Activated B cell treated with CpG ODN at 0.5 μM for 24 hours (primary cell): ENCODE measurements at regions not wholly inside any gene's neighbourhood (a gene's known extent, or its start where the extent isn't known, plus 50 kb on each side); places are given as distances from the start of the nearest gene placed in this dataset.

ENCODE experiments used
- ATAC-seq: fragments of 200-7000 bp; cut with Tn5 transposase; one replicate; pipeline ENCODE4 v1.10.0; 2021; ENCODE audit warnings: low read depth, mild to moderate bottlenecking, moderate library complexity
- CTCF ChIA-PET: fragments of 350-600 bp; sonication (Branson Sonifier 250); formaldehyde crosslinking; loops from one replicate; lab custom pipeline; 2021; ENCODE audit warnings: antibody characterized with exemption; lab: Charles Lee
- POLR2A ChIA-PET: fragments of 350-600 bp; sonication (Branson Sonifier 250); formaldehyde crosslinking; loops from one replicate; lab custom pipeline; 2021; ENCODE audit warnings: antibody characterized with exemption; lab: Charles Lee
- DNase-seq: peaks from one replicate; pipeline ENCODE4 v3.0.0; 2022
- H3K27ac Mint-ChIP-seq: one replicate; pipeline ENCODE4 v1.8.0; 2020; ENCODE audit warnings: mixed read lengths
- H3K27me3 Mint-ChIP-seq: one replicate; pipeline ENCODE4 v1.8.0; 2021; ENCODE audit warnings: mixed read lengths
- H3K36me3 Mint-ChIP-seq: one replicate; pipeline ENCODE4 v1.8.0; 2021; ENCODE audit warnings: low read depth, mixed read lengths
- H3K4me1 Mint-ChIP-seq: one replicate; pipeline ENCODE4 v1.8.0; 2021; ENCODE audit warnings: mixed read lengths
- H3K4me3 Mint-ChIP-seq: one replicate; pipeline ENCODE4 v1.8.0; 2020; ENCODE audit warnings: mild to moderate bottlenecking, mixed read lengths
- H3K9me3 Mint-ChIP-seq: one replicate; pipeline ENCODE4 v1.8.0; 2020; ENCODE audit warnings: mixed read lengths
- intact Hi-C: fragments of 100-400 bp; cut with micrococcal nuclease; formaldehyde crosslinking; loops from one replicate; pipeline ENCODE4 v1.15.1; 2024
- TF ChIP-seq, protein P1 (sequence below): fragments of 200-600 bp; IDR thresholded peaks from one replicate; pipeline ENCODE4 v1.8.0; 2022; ENCODE audit warnings: antibody characterized with exemption, mild to moderate bottlenecking

DNA sequence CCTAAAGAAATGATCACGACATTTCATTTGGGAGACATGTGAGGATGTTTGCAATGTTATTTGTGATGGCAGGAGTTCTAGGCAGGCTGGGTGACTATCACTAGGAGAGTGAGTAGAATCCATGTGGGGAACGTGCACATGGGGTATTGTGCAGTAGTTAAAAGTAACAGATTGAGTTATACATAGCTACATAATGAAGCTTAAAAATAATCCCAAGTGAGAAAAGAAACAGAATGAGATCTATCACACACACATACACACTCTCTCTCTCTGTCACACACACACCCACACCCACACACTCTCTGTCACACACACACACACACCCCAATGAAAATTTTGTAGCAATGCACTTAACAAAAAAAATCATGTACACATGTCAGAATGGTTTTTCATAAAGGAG is 218.7 kb upstream of the ARG1 start:
- intact Hi-C loops, result no loop called here
- TF ChIP-seq, protein P1, sequence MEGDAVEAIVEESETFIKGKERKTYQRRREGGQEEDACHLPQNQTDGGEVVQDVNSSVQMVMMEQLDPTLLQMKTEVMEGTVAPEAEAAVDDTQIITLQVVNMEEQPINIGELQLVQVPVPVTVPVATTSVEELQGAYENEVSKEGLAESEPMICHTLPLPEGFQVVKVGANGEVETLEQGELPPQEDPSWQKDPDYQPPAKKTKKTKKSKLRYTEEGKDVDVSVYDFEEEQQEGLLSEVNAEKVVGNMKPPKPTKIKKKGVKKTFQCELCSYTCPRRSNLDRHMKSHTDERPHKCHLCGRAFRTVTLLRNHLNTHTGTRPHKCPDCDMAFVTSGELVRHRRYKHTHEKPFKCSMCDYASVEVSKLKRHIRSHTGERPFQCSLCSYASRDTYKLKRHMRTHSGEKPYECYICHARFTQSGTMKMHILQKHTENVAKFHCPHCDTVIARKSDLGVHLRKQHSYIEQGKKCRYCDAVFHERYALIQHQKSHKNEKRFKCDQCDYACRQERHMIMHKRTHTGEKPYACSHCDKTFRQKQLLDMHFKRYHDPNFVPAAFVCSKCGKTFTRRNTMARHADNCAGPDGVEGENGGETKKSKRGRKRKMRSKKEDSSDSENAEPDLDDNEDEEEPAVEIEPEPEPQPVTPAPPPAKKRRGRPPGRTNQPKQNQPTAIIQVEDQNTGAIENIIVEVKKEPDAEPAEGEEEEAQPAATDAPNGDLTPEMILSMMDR, result no peak
- H3K27ac Mint-ChIP-seq, result no peak overlapping the region
- no peaks in the 10 kb centered on the region for H3K36me3 Mint-ChIP-seq
- H3K4me1 Mint-ChIP-seq, result no peaks in the 10 kb centered on the region
- no peak overlapping the region for H3K4me3 Mint-ChIP-seq
- ChIA-PET CTCF (no interaction called here), POLR2A (no interaction called here)
- no peaks in the 10 kb centered on the region for H3K9me3 Mint-ChIP-seq
- no peak for ATAC-seq
- no peak for DNase-seq
- H3K27me3 Mint-ChIP-seq, result no peaks in the 10 kb centered on the region

- no peaks in the 10 kb centered on the region for H3K36me3 Mint-ChIP-seq
- no peaks in the 10 kb centered on the region for H3K9me3 Mint-ChIP-seq
- no peaks in the 10 kb centered on the region for H3K4me1 Mint-ChIP-seq
- H3K27me3 Mint-ChIP-seq, result no peaks in the 10 kb centered on the region
- ChIA-PET POLR2A (no interaction called here), CTCF (no interaction called here)
- intact Hi-C loops, result no loop called here
- H3K4me3 Mint-ChIP-seq, result no peak overlapping the region
- TF ChIP-seq, protein P1, result no peak
- no peak overlapping the region for H3K27ac Mint-ChIP-seq
- DNase-seq (no peak), ATAC-seq (no peak)
Measured at GRCh38 chr6:131356161-131356560, 216.9 kb upstream of the ARG1 start.

- DNase-seq, result no peak
- no peak overlapping the region for H3K4me3 Mint-ChIP-seq
- no peaks in the 10 kb centered on the region for H3K9me3 Mint-ChIP-seq
- ChIA-PET CTCF (interaction anchor here (0.6 kb wide), 1 partner anchor 115 kb away, joined by 3 read pairs; no protein-coding TSS in a partner anchor), POLR2A (no interaction called here)
- H3K27me3 Mint-ChIP-seq, result no peaks in the 10 kb centered on the region
- no peaks in the 10 kb centered on the region for H3K4me1 Mint-ChIP-seq
- intact Hi-C loops, result no loop called here
- no peak for ATAC-seq
- H3K27ac Mint-ChIP-seq, result no peak overlapping the region
- TF ChIP-seq, protein P1, result no peak
- H3K36me3 Mint-ChIP-seq, result no peaks in the 10 kb centered on the region
Measured at GRCh38 chr6:131357501-131357900, 215.5 kb upstream of the ARG1 start.

DNA sequence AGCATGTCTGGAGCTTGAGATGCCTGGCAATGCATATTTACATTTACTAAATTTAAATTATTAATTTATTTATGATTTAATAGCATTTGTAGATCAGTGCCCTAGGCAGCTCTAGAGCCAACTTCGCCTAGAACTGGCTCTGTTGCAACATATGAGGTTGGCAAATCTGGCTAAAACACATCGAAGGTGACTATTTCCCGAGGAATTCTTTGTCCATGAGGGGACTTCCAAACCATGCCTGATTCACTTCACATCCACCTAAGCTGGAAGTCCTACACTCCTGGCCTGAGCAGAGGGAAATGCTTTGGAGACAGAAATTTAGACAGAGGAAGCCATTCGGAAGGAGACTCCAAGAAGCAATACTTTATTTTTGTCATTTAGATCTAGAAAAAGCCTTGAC is 211.0 kb upstream of the ARG1 start:
- H3K4me1 Mint-ChIP-seq, result peaks cover 20% of the 10 kb centered on the region
- ATAC-seq (no peak), DNase-seq (no peak)
- intact Hi-C loops, result no loop called here
- TF ChIP-seq, protein P1, result no peak
- no peaks in the 10 kb centered on the region for H3K9me3 Mint-ChIP-seq
- H3K36me3 Mint-ChIP-seq, result no peaks in the 10 kb centered on the region
- POLR2A ChIA-PET, result no interaction called here
- H3K4me3 Mint-ChIP-seq, result no peak overlapping the region
- no peak overlapping the region for H3K27ac Mint-ChIP-seq
- H3K27me3 Mint-ChIP-seq, result no peaks in the 10 kb centered on the region
- CTCF ChIA-PET, result no interaction called here

DNA sequence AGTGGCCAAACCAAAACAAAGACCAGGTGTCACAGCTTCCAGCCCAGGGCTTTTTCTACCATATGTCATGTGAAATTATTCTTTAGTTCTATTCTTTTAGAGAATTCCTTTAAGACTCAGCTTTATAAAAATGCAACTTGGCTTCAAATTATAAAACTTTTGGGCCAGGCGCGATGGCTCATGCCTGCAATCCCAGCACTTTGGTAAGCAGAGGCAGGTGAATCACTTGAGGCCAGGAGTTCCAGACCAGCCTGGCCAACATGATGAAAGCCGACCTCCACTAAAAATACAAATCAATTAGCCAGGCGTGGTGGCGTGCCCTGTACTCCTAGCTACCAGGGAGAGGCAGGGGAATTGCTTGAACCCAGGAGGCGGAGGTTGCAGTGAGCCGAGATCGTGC is 210.3 kb upstream of the ARG1 start:
- Mint-ChIP-seq H3K4me1 (peaks cover 24% of the 10 kb centered on the region), H3K27me3 (no peaks in the 10 kb centered on the region), H3K27ac (no peak overlapping the region), H3K4me3 (no peak overlapping the region), H3K36me3 (no peaks in the 10 kb centered on the region), H3K9me3 (no peaks in the 10 kb centered on the region)
- POLR2A ChIA-PET, result no interaction called here
- DNase-seq, result no peak
- intact Hi-C loops, result no loop called here
- TF ChIP-seq, protein P1, result no peak
- no peak for ATAC-seq
- CTCF ChIA-PET, result no interaction called here
